Left renal cortex interstitium (tissue), 4 donors: ENCODE measurements at regions not wholly inside any gene's neighbourhood (a gene's known extent, or its start where the extent isn't known, plus 50 kb on each side); places are given as distances from the start of the nearest gene placed in this dataset.
"Not testable (repeated sequence)": the region's sequence is repeated elsewhere in the genome, so short reads cannot be mapped to it uniquely, and the experiment has no call there.

ENCODE experiments used
- DNase-seq, 4 donors: peaks; one replicate each; pipeline ENCODE4 v3.0.0-alpha.2; 2013; ENCODE audit warnings: low read depth in 4 of 4, low spot score in 2 of 4, missing footprints in 1 of 4

DNA sequence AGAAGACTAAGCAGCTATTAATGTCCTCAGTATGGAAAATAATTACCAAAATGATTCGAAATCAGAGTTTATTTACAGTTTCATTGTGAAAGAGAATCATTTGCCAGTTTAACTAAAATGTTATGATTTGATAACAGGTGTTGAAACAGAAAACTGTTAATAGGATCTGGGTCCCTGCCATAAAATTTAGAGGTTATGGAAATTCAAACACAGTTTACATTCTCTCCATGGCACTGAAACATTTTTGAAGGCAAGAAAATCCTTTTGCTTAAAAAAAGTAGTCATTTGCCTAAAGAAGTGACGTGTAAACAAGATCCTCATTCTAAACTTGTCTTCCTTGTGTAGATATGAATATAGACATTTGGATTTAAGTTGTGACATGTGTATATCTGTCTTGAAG lies 743.8 kb downstream of the SLC4A3 start:
- DNase-seq: no peak

DNA sequence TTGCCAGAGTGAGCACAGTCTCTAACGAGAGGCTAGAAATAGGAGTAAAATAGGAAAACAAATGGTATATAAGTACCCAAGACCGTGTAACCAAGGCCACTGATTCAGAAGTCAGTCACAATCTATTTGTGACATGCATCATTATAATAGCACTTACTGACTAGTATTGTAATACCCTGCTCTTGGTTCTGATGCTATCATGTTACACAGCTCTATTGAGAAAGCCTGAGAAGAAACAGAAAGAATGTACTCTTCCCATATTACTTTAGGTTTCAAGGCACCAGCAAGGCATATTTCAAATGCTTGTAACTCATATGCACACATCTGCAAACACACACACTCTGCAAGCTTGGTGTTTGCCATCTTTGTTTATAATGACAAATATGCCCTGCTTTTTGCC lies 746.4 kb downstream of the SLC4A3 start:
- no peak for DNase-seq

- no peak for DNase-seq
Measured at GRCh38 chr2:220374282-220374681, 746.9 kb downstream of the SLC4A3 start.

- DNase-seq: no peak
Measured at GRCh38 chr2:220377482-220378155, 750.2 kb downstream of the SLC4A3 start.

GRCh38 chr2:220387758-220388157 lies 760.3 kb downstream of the SLC4A3 start:
- DNase-seq: not testable (repeated sequence)

- no peak for DNase-seq
Measured at GRCh38 chr2:220393711-220394110, 766.3 kb downstream of the SLC4A3 start.

- DNase-seq: no peak
Measured at GRCh38 chr2:220394433-220394832, 767.0 kb downstream of the SLC4A3 start.

DNA sequence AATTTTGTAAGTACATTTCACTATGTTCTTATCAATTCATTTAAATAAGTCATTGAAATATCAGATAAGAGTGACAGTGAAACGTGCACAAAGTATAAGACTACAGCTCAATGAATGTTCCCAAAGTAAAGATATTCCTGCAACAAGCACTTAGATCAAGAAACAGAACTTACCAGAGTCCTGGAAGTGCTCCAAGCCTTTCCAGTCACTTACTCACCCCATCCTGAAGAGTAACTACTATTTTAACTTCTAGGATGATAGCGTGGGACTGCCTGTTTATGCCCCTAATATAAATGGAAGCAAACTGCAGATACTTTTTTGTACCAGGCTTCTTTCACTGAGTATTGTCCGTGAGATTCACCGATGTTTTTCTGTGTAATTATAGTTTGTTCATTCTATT lies 768.9 kb downstream of the SLC4A3 start:
- no peak for DNase-seq

- no peak for DNase-seq
Measured at GRCh38 chr2:220410296-220410695, 782.9 kb downstream of the SLC4A3 start.

- DNase-seq: no peak
Measured at GRCh38 chr2:220417503-220417902, 790.1 kb downstream of the SLC4A3 start.

- no peak for DNase-seq
Measured at GRCh38 chr2:220419647-220420046, 792.2 kb downstream of the SLC4A3 start.

DNA sequence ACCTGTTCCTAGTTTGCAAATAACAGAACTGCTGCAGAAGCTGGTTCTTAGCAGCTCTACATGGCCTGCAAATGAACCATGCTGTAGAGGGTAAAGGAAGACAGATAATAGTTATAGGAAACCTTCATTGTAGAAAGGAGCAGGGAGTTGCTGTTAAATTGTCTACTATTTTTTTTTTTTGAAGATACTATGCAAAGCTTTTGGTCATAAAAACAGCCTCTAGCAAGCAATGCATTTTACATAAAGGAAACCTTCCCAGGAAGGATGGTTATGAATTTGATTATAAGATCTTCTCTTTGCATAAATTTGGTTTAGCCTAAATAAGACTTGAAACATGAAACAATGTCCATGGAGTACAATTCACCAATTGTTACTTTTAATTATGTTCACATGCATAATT lies 793.4 kb downstream of the SLC4A3 start:
- no peak for DNase-seq

GRCh38 chr2:220422676-220423075 lies 795.2 kb downstream of the SLC4A3 start:
- DNase-seq: no peak

- no peak for DNase-seq
Measured at GRCh38 chr2:220424561-220424960, 797.1 kb downstream of the SLC4A3 start.

DNA sequence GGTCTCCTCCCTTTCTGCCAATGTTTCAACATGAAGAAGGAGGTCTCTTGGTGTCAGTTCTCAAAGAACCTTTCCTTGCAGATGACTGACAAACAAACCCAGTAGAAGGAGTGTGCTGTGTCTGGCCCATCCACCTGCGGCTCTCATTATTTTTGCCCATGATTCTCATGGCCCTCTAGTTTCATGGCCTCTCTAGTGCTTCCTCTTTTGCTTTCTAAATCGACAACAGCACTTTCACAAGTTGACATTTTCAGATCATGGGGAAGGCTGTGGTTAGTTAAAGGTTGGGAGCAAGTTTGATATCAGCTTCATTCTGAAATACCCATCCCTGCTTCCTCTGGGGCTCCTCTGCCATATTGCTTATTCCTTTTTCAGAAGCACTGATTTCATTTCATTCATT lies 805.2 kb downstream of the SLC4A3 start:
- DNase-seq: no peak

GRCh38 chr2:220433131-220433530 lies 805.7 kb downstream of the SLC4A3 start:
- no peak for DNase-seq

DNA sequence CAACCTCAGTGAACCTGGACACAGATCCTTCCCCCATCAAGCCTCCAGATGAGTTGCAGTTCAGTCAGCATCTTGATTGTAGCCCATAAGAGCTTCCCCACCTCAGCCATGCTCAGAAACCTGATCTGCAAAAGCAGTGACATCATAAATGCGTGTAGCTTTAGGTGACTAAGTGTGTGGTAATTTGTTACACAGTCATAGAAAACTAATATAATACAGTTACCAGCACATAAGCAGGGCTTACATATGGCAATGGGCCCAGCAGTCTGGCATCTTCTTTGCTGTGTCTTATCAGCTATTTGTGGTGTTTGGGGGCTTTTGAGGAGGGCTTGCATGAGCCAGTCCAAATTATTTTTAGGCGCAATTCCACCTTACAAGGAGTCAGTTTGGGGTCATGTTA lies 807.0 kb downstream of the SLC4A3 start:
- DNase-seq: no peak

DNA sequence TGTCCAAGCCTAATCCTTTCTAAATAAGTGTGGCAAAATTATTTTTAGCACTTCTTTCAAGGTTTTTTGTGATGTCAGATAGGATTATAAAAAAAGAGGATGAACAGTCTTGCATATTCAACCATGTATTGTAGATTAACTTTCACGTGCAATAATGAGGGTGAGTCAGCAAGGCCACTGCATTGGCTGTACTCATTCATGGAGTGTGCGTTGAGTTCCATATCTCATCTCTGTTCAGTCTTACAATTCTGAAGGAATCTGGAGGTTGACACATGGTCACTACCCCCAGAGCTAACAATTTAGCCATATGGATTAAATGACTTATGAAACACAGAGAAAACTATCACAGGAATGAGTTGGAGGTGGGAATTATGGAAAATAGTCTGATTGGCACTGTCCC lies 810.5 kb downstream of the SLC4A3 start:
- DNase-seq: no peak

GRCh38 chr2:220440731-220441130 lies 813.3 kb downstream of the SLC4A3 start:
- DNase-seq: no peak

DNA sequence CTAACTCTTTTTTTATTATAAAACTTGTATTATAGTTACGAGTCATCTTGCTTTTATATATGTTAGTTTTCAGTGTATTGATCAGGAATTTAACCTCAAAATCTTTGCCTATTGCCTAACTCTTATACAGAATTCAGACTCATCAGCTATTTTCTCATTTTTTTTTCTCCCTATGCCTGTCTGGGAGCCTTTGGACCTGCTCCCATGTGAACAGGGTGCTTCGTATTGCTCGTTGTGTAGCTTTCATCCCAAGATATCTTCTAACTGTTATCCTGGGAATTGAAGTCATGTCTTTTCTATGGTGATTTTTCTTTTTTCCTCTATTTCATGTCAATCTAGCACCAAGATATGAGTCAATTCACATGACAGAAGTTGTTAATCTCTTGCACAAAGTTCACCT lies 814.0 kb downstream of the SLC4A3 start:
- DNase-seq: no peak

- DNase-seq: no peak
Measured at GRCh38 chr2:220442012-220442411, 814.6 kb downstream of the SLC4A3 start.

GRCh38 chr2:220445429-220446105 lies 818.1 kb downstream of the SLC4A3 start:
- DNase-seq: no peak
